HEK293T (cell line): ENCODE measurements at regions not wholly inside any gene's neighbourhood (a gene's known extent, or its start where the extent isn't known, plus 50 kb on each side); places are given as distances from the start of the nearest gene placed in this dataset.

Source experiments
- ARNT ChIP-seq: fragments of 450-650 bp; IDR thresholded peaks from 2 replicates; pipeline ENCODE4 v1.6.1; 2017; ENCODE audit warnings: mild to moderate bottlenecking
- BHLHE40 ChIP-seq: fragments of 450-650 bp; IDR thresholded peaks from 2 replicates; pipeline ENCODE4 v1.6.1; 2016; ENCODE audit warnings: mild to moderate bottlenecking, moderate library complexity, borderline replicate concordance
- CTBP1 ChIP-seq: fragments of 450-650 bp; IDR thresholded peaks from 2 replicates; pipeline ENCODE4 v1.6.1; 2016; ENCODE audit warnings: borderline replicate concordance
- ELF4 ChIP-seq: fragments of 450-650 bp; IDR thresholded peaks from 2 replicates; pipeline ENCODE4 v1.6.1; 2017; ENCODE audit warnings: antibody characterized with exemption
- FOXK2 ChIP-seq: fragments of 450-650 bp; IDR thresholded peaks from 2 replicates; pipeline ENCODE4 v1.6.1; 2016; ENCODE audit warnings: mild to moderate bottlenecking
- FOXM1 ChIP-seq: fragments of 450-650 bp; IDR thresholded peaks from 2 replicates; pipeline ENCODE4 v1.6.1; 2017; ENCODE audit warnings: mild to moderate bottlenecking, borderline replicate concordance
- L3MBTL2 ChIP-seq: fragments of 450-650 bp; conservative IDR thresholded peaks from 2 replicates; pipeline ENCODE4 v1.6.1; 2016; ENCODE audit warnings: mild to moderate bottlenecking
- SP1 ChIP-seq: fragments of 450-650 bp; IDR thresholded peaks from 2 replicates; pipeline ENCODE4 v1.6.1; 2017
- SUZ12 ChIP-seq: fragments of 450-650 bp; IDR thresholded peaks from 2 replicates; pipeline ENCODE4 v1.6.1; 2016; ENCODE audit warnings: mild to moderate bottlenecking
- TARDBP ChIP-seq: fragments of 450-650 bp; IDR thresholded peaks from 2 replicates; pipeline ENCODE4 v1.6.1; 2016
- ZNF384 ChIP-seq: fragments of 450-650 bp; IDR thresholded peaks from 2 replicates; pipeline ENCODE4 v1.6.1; 2016
- TF ChIP-seq, protein P1 (sequence below): fragments of 450-650 bp; IDR thresholded peaks from 2 replicates; pipeline ENCODE4 v1.6.1; 2016

DNA sequence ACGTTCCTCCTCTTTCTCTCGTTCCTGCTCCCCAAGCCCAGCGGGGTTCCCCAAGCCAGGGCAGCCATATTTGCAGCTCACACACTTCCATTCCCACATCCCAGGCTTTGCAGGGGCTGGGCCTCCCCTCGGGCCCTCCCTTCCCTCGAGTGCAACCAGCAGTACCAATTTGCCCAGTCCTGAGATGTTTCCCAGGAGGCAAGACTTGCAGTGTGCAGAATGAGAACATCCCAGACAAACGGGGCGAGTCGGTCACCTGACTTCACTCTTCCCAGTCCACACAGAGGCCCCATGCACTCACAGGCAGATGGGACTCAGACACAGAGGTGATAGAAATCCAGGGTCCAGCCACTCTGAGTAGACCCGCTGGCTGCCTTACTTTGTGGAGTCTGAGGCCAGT is 56.2 kb upstream of the SLC6A6 start:
- no peak for TF ChIP-seq SP1
- no peak for TF ChIP-seq ARNT
- TF ChIP-seq SUZ12 = no peak
- TF ChIP-seq ELF4 = no peak
- TF ChIP-seq FOXM1 = no peak
- TF ChIP-seq CTBP1 = no peak
- TF ChIP-seq FOXK2 = no peak
- no peak for TF ChIP-seq ZNF384
- no peak for TF ChIP-seq BHLHE40
- TF ChIP-seq, protein P1, sequence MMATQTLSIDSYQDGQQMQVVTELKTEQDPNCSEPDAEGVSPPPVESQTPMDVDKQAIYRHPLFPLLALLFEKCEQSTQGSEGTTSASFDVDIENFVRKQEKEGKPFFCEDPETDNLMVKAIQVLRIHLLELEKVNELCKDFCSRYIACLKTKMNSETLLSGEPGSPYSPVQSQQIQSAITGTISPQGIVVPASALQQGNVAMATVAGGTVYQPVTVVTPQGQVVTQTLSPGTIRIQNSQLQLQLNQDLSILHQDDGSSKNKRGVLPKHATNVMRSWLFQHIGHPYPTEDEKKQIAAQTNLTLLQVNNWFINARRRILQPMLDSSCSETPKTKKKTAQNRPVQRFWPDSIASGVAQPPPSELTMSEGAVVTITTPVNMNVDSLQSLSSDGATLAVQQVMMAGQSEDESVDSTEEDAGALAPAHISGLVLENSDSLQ = no peak
- TF ChIP-seq TARDBP = no peak
- TF ChIP-seq L3MBTL2 = no peak
